Upper lobe of left lung (tissue), 6 donors: ENCODE measurements at regions not wholly inside any gene's neighbourhood (a gene's known extent, or its start where the extent isn't known, plus 50 kb on each side); places are given as distances from the start of the nearest gene placed in this dataset.

ENCODE experiments used
- ATAC-seq, 2 donors: fragments of 200-7000 bp; cut with Tn5 transposase; one replicate each; pipeline ENCODE4 v1.9.1; 2022; ENCODE audit warnings: mild to moderate bottlenecking in 2 of 2, moderate library complexity in 2 of 2; ENCODE audit not compliant: low FRiP score in 2 of 2
- DNase-seq, 2 donors: peaks; one replicate each; pipeline ENCODE4 v3.0.0-alpha.2; 2019 to 2020
- H3K27ac ChIP-seq, 4 donors: fragments of 200-600 bp; sonication (generic); one replicate each; pipeline ENCODE4 v1.5.1; 2016 to 2019
- H3K27me3 ChIP-seq, 4 donors: fragments of 200-600 bp; sonication (generic); one replicate each; pipeline ENCODE4 v1.5.1; 2017 to 2019
- H3K36me3 ChIP-seq, 4 donors: fragments of 200-600 bp; sonication (generic); one replicate each; pipeline ENCODE4 v1.5.1; 2016 to 2019
- H3K4me1 ChIP-seq, 4 donors: fragments of 200-600 bp; sonication (generic); one replicate each; pipeline ENCODE4 v1.5.1; 2018 to 2019
- H3K4me3 ChIP-seq, 4 donors: fragments of 200-600 bp; sonication (generic); one replicate each; pipeline ENCODE4 v1.5.1; 2017 to 2019; ENCODE audit warnings: mild to moderate bottlenecking in 2 of 4, moderate library complexity in 1 of 4
- H3K9me3 ChIP-seq, 4 donors: fragments of 200-600 bp; sonication (generic); one replicate each; pipeline ENCODE4 v1.5.1; 2018 to 2019
- EP300 ChIP-seq, 4 donors: sonication (generic); formaldehyde crosslinking; IDR thresholded peaks; one replicate each; pipeline ENCODE4 v1.5.1; 2017; ENCODE audit warnings: antibody characterized with exemption in 4 of 4, control low read depth in 2 of 4
- POLR2A ChIP-seq, 4 donors: fragments of 450-650 bp; IDR thresholded peaks; one replicate each; pipeline ENCODE4 v1.5.1; 2016 to 2017; ENCODE audit warnings: antibody characterized with exemption in 4 of 4, mild to moderate bottlenecking in 2 of 4
- POLR2AphosphoS5 ChIP-seq, 2 donors: sonication (generic); formaldehyde crosslinking; IDR thresholded peaks; one replicate each; pipeline ENCODE4 v1.5.1; 2017; ENCODE audit warnings: antibody characterized with exemption in 2 of 2
- WGBS, 2 donors: methylation state at CpG; one replicate each; pipeline ENCODE4 v1.1.5; 2017 to 2018; 5-methylcytosine and 5-hydroxymethylcytosine counted together
- TF ChIP-seq, protein P1 (sequence below), 6 experiments: fragments of 450-650 bp in 4 of 6; fragments of 200-600 bp in 2 of 6; sonication (generic) in 2 of 6; IDR thresholded peaks; one replicate each; pipeline ENCODE4 v1.5.1; 2016 to 2019; ENCODE audit warnings: antibody characterized with exemption in 6 of 6
- donor health status: DM: no; HTN: no; CAD: no; lungs with moderate emphysema.
- donor health status: DM: no; HTN: yes; CAD: no; lungs with severe emphysema.

GRCh38 chr13:90526711-90527110 is 820.8 kb upstream of the MIR17HG start:
- Histone ChIP-seq H3K4me3 (no peak overlapping the region), H3K36me3 (no peaks in the 10 kb centered on the region), H3K4me1 (no peaks in the 10 kb centered on the region), H3K27ac (no peak overlapping the region), H3K27me3 (no peaks in the 10 kb centered on the region), H3K9me3 (no peaks in the 10 kb centered on the region)
- WGBS, 2 donors, result 8 to 46% methylated on average over 1 of the region's 1 CpG
- TF ChIP-seq, protein P1, sequence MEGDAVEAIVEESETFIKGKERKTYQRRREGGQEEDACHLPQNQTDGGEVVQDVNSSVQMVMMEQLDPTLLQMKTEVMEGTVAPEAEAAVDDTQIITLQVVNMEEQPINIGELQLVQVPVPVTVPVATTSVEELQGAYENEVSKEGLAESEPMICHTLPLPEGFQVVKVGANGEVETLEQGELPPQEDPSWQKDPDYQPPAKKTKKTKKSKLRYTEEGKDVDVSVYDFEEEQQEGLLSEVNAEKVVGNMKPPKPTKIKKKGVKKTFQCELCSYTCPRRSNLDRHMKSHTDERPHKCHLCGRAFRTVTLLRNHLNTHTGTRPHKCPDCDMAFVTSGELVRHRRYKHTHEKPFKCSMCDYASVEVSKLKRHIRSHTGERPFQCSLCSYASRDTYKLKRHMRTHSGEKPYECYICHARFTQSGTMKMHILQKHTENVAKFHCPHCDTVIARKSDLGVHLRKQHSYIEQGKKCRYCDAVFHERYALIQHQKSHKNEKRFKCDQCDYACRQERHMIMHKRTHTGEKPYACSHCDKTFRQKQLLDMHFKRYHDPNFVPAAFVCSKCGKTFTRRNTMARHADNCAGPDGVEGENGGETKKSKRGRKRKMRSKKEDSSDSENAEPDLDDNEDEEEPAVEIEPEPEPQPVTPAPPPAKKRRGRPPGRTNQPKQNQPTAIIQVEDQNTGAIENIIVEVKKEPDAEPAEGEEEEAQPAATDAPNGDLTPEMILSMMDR (IDR thresholded peaks at IDR 0.05), result no peak
- TF ChIP-seq POLR2A (IDR thresholded peaks at IDR 0.05), result no peak
- TF ChIP-seq EP300 (IDR thresholded peaks at IDR 0.05), result no peak
- no peak for ATAC-seq
- no peak for DNase-seq

GRCh38 chr13:90531744-90532143 is 815.7 kb upstream of the MIR17HG start:
- Histone ChIP-seq H3K4me3 (no peak overlapping the region), H3K27me3 (no peaks in the 10 kb centered on the region), H3K4me1 (no peaks in the 10 kb centered on the region), H3K27ac (no peak overlapping the region), H3K36me3 (no peaks in the 10 kb centered on the region), H3K9me3 (no peaks in the 10 kb centered on the region)
- no peak for ATAC-seq
- TF ChIP-seq POLR2A (IDR thresholded peaks at IDR 0.05), result no peak
- TF ChIP-seq, protein P1 (IDR thresholded peaks at IDR 0.05), result no peak
- TF ChIP-seq EP300 (IDR thresholded peaks at IDR 0.05), result no peak
- no peak for TF ChIP-seq POLR2AphosphoS5 (IDR thresholded peaks at IDR 0.05)
- no peak for DNase-seq
- WGBS, 2 donors, result 80 to 87% methylated on average over 2 of the region's 2 CpGs

GRCh38 chr13:90532861-90533492 is 814.5 kb upstream of the MIR17HG start:
- no peak overlapping the region for H3K4me3 ChIP-seq
- ATAC-seq (no peak), DNase-seq (no peak)
- no peaks in the 10 kb centered on the region for H3K36me3 ChIP-seq
- H3K4me1 ChIP-seq, result no peaks in the 10 kb centered on the region
- TF ChIP-seq, protein P1 (IDR thresholded peaks at IDR 0.05), result no peak
- no peak for TF ChIP-seq POLR2AphosphoS5 (IDR thresholded peaks at IDR 0.05)
- no peak for TF ChIP-seq EP300 (IDR thresholded peaks at IDR 0.05)
- TF ChIP-seq POLR2A (IDR thresholded peaks at IDR 0.05), result no peak
- 62 to 72% methylated on average over 2 of the region's 2 CpGs for WGBS, 2 donors
- no peak overlapping the region for H3K27ac ChIP-seq
- H3K9me3 ChIP-seq, result no peaks in the 10 kb centered on the region
- H3K27me3 ChIP-seq, result no peaks in the 10 kb centered on the region

GRCh38 chr13:90533866-90534265 is 813.6 kb upstream of the MIR17HG start:
- Histone ChIP-seq H3K9me3 (no peaks in the 10 kb centered on the region), H3K4me3 (no peak overlapping the region), H3K27ac (no peak overlapping the region), H3K27me3 (no peaks in the 10 kb centered on the region), H3K36me3 (no peaks in the 10 kb centered on the region), H3K4me1 (no peaks in the 10 kb centered on the region)
- ATAC-seq, result no peak
- WGBS, 2 donors, result 74 to 85% methylated on average over 2 of the region's 2 CpGs
- DNase-seq, result no peak
- TF ChIP-seq EP300 (IDR thresholded peaks at IDR 0.05) (no peak), POLR2AphosphoS5 (IDR thresholded peaks at IDR 0.05) (no peak), POLR2A (IDR thresholded peaks at IDR 0.05) (no peak)
- TF ChIP-seq, protein P1 (IDR thresholded peaks at IDR 0.05), result no peak
